ENCODE measurements at regions not wholly inside any gene's neighbourhood (a gene's known extent, or its start where the extent isn't known, plus 50 kb on each side); places are given as distances from the start of the nearest gene placed in this dataset.
"Not testable (repeated sequence)": the region's sequence is repeated elsewhere in the genome, so short reads cannot be mapped to it uniquely, and the experiment has no call there.

GRCh38 chr1:4121834-4122512, 221.9 kb upstream of the C1orf174 start:
- DNase-seq: no peak

GRCh38 chr1:4122513-4123160, 222.6 kb upstream of the C1orf174 start:
- no peak for DNase-seq

DNA sequence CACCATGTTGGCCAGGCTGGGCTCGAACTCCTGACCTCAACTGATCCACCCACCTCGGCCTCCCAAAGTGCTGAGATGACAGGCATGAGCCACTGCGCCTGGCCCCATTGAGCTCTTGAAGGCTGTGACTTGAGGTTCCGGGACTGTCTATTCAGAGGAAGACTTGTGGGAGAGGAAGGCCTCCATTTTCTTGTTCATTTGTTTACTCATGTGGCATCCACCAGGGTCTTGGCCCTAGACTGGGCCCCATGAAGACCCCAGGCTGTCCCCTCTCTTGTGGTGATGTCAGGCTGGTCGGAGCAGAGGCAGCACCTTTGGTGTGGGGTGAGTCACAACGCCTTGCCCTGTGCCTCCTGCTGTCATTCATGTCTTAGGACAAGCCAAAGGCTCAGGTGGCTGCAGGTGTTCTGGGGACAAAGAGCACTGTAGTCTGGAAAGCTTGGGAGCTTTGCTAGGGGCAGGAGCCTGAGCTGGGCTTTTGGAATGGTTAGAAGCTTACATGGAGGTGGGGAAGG, 224.6 kb upstream of the C1orf174 start:
- no peak for DNase-seq

- no peak for DNase-seq
These were observed 226.2 kb upstream of the C1orf174 start for GRCh38 chr1:4126251-4126650.

DNA sequence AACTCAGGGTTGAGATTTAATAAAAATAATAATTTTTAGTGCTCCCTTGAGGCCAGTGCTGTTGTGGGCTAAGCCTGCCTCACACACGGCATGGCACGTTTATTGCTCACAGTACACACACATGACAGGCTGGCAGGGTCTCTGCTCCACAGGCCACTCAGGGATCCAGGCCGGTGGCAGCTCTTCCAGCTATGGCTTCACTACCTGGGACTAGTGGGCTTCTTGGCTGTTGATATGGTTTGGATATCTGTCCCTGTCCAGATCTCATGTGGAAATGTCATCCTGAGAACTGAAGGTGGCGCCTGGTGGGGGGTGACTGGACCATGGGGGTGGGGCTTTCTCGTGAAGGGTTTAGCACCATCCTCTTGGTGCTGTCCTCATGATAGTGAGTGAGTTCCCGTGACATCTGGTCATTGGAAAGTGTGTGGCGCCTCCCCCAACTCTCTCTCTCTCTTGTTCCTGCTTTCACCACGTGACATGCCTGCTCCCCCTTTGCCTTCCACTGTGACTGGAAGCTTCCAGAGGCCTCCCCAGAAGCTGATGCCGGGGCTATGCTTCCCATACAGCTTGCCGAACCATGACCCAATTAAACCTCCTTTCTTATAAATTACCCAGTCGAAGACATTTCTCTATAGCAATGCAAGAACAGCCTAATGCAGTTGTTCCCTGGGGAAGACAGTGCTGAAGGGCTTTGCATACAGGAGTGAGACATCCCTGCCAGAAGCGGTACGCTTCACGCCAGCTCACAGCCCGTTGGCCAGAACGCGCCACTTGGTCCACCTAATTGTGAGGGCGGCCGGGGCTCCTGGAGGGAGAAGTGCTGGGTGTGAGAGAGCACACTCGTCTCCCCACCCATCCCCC, 226.9 kb upstream of the C1orf174 start:
- no peak for DNase-seq

DNA sequence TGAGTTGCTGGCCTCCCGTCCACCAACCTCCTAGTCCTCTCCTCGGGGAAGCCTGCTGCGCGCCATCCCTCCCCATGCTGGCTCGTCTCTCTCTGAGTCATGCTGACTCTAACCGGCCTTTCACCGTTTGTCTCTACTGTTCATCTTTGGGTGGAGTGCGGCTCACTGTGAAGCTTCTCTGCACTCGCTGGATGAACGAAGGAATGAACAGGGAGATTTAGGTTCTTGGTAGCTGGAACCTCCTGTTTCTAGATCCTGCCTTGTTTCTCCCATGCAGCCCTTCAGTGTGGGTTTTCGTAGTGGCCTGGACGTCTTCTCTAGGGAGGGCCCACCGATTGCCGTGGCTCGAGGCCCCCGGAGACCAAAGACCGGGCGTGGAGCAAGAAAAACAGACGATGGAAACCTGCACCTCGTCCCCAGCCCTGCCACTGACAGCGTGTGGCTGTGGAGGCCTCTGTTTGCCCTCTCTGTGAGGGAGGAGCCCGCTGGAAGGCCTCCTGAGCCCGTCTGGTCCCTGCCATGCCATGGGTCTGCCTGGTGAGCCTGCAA, 227.6 kb upstream of the C1orf174 start:
- no peak for DNase-seq

GRCh38 chr1:4128616-4129015, 228.5 kb upstream of the C1orf174 start:
- no peak for DNase-seq

GRCh38 chr1:4129693-4130092, 229.6 kb upstream of the C1orf174 start:
- no peak for DNase-seq

- no peak for DNase-seq
These were observed 230.0 kb upstream of the C1orf174 start for GRCh38 chr1:4130096-4130495.

DNA sequence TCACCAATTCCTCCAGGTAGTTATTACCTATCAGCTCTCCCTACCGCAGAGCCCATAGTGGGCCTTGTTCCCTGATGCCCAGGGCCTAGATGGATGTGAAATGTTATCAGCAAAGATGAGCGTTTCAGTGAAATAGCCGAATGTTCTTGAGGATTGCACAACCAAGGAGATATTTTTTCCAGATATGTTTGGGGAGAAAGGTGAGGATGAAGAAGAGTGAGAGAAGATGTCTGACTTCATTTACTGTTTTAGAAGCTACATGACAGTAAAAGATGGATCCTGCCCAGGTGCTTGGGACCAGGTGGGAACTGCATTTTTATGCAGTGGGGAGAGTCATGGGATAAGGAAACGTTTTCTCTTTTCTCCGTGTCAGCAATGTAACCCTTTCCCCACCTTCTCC, 231.7 kb upstream of the C1orf174 start:
- no peak for DNase-seq

- DNase-seq: no peak
These were observed 232.6 kb upstream of the C1orf174 start for GRCh38 chr1:4132352-4133296.

DNA sequence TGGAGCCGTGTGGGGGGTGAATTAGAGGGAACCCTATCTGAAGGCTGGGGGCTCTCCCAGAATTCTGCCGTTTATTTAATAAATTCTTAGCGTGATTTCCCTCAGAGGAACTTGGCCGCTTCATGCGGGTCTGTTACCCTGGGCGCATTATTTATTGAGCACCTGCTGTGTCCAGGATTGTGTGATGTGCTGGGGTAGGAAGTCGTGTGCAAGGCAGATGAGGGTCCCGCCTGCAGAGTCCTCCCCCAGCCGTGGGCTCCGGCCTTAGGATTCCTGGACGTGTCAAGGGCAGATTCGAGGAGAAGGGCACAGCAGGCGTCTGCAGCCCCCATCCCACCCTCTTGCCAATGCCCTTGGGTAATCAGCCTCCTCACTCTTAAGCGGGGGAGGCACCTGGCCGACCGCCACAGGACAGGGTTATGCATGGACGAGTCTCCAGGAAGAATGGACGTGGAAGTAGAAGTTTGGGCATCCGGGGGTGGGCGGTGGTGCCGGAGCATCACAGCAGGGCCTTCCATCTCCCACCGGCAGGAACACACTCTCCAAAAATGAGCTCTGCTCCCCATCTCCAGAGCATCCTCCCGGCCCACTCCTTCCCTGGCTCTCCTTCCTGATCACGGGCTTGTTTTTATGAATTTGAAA, 233.3 kb upstream of the C1orf174 start:
- DNase-seq: no peak

DNA sequence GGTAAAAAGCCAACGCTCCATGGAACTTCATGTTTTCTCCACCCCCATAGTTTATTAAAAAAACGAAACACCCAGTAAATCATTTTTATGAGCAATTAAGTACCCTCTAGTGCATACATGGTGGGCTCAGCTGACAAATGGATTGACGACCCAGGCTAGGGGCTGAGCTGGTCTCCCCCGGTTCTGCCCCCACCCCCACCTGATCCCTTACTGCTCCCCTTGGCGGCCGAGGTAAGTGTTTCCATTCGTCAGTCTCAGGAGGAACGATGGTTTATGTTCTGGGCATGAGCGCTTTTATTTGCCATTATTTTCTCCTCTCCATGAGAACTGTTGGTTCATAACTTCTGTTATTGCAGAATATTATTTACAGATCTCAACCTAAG, 233.9 kb upstream of the C1orf174 start:
- no peak for DNase-seq

GRCh38 chr1:4135853-4136252, 235.8 kb upstream of the C1orf174 start:
- DNase-seq: not testable (repeated sequence)

DNA sequence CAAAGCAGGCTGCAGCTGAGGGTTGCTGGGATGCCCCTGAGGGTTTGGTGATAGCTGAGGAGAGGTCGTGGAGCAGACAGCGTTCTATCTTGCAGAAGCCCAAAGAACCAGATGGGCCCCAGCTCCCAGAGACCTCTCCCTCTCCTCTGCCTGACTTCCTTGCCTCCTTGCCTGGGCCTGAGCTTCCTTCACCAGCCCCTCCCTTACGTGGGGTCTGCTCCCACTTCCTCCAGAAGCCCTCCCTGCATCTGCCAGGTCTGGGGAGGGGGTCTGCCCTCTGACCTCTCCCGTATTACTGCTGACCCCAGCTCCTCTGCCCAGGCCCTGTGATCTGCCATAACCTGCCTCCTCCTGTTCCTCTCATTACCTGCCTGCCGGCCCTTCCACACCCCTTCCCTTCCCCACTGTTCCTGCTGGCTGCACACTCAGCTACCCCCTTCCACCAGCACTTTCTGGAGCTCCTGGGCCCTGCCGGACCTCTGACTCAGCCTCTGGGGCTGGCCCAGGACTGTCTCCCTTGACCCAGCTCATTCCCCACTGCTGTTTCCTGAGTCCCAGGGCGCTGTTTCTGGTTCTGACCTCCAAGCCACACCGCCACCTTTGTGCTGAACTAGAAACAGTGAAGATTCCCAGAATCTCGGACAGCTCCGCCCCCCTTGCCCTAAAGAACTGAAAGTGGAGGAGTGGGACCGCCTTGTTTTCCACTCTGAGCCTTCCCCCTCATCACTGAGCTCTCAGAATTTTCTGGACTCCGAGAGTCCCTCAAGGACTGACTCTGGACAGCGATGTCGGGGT, 237.7 kb upstream of the C1orf174 start:
- DNase-seq: no peak

GRCh38 chr1:4139646-4140045, 239.6 kb upstream of the C1orf174 start:
- DNase-seq: no peak

DNA sequence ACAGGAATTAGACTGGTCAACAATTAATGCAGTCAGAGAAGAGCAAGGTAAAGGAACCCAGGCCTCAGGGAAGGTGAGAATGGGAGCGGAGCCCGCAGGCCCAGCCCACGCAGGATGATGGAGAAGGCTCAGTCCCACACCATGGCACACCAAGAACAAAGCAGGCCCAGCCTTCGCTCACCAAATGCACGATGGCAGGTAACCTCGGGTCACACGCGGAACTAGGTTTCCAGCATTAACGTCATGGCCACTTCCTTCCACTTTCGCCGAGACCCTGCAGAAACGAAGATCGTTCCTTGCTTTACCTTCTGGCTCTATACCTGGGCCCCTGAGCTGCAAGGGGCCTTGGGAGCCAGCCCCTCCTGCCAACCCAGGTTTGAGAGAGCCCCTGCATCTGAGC, 240.2 kb upstream of the C1orf174 start:
- no peak for DNase-seq

GRCh38 chr1:4140821-4141220, 240.7 kb upstream of the C1orf174 start:
- no peak for DNase-seq

DNA sequence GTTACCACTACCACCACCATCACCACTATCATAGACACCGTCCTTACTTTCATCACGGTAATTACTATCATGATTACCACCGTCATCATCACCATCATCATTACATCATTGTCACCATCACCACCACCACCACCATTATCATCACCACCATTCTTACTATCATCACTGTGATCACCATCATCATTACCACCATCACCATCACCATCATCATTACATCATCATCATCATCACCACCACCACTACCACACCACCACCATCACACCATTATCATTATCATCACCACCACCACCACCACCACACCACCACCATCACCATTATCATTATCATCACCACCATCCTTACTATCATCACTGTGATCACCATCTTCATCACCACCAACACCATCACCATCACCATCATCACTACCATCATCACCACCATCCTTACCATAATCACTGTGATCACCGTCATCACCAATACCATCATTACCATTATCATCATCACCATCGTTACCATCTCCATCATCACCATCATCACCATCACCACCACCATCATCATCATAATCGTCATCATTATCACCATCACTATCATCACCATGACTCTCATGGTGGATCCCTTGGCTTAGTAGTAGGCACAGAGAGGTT, 244.4 kb upstream of the C1orf174 start:
- DNase-seq: no peak

GRCh38 chr1:4146101-4146500, 246.0 kb upstream of the C1orf174 start:
- no peak for DNase-seq

Data from NCI-H69 (cell line).